GM12878 (cell line): ENCODE measurements at regions not wholly inside any gene's neighbourhood (a gene's known extent, or its start where the extent isn't known, plus 50 kb on each side); places are given as distances from the start of the nearest gene placed in this dataset.

ENCODE experiments used
- ATAC-seq: fragments of 200-7000 bp; cut with Tn5 transposase; 3 replicates; pipeline ENCODE4 v1.9.1; 2020; ENCODE audit warnings: mild to moderate bottlenecking, moderate library complexity
- BruUV-seq: library from RNA; stranded (reverse); fragments of 400-500 nt; replicated peaks from 2 replicates; lab custom pipeline; 2021; lab: Mats Ljungman, UMichigan
- CTCF ChIA-PET: fragments of 300-600 bp; sonication (Branson Sonifier 250); formaldehyde crosslinking; extraction: SDS; loops from one replicate; lab custom pipeline; 2021; ENCODE audit warnings: inconsistent platforms; lab: Yijun Ruan, JAX
- POLR2A ChIA-PET: fragments of 350-600 bp; formaldehyde crosslinking; extraction: SDS; loops from one replicate; lab custom pipeline; 2021; ENCODE audit warnings: inconsistent platforms; lab: Charles Lee
- RAD21 ChIA-PET: fragments of 300-600 bp; sonication (Branson Sonifier 250); formaldehyde crosslinking; loops from one replicate; lab custom pipeline; 2023; ENCODE audit warnings: antibody characterized with exemption; ENCODE audit not compliant: unreplicated experiment; lab: Charles Lee
- SMC1A ChIA-PET: fragments of 300-600 bp; sonication (Branson Sonifier 250); formaldehyde crosslinking; loops from one replicate; lab custom pipeline; 2023; ENCODE audit not compliant: unreplicated experiment, uncharacterized antibody; lab: Charles Lee
- DNase-seq: peaks from one replicate; pipeline ENCODE4 v3.0.0-alpha.2; 2011; ENCODE audit warnings: low read depth, low spot score
- FAIRE-seq: peaks from 3 replicates; lab custom pipeline; 2011; peaks lifted over from hg19 to GRCh38; lab: Jason Lieb, UNC
- H2AFZ ChIP-seq: 2 replicates; pipeline ENCODE4 v1.6.0; 2011; ENCODE audit warnings: low read depth, low read length, control low read depth; ENCODE audit not compliant: control insufficient read depth
- H3K27ac ChIP-seq: 2 replicates; pipeline ENCODE4 v1.5.1; 2011; ENCODE audit warnings: control low read depth; ENCODE audit not compliant: control insufficient read depth, insufficient read depth
- H3K27me3 ChIP-seq, 2 experiments: replicated peaks in 1 of 2; 2 replicates each; pipeline versions ENCODE4 v1.6.0 to v1.6.1; 2011; ENCODE audit warnings: low read length in 1 of 2; ENCODE audit not compliant: control insufficient read depth in 2 of 2, insufficient read depth in 2 of 2
- H3K36me3 ChIP-seq, 2 experiments: 2 replicates each; pipeline ENCODE4 v1.5.1; 2011; ENCODE audit warnings: low read length in 1 of 2; ENCODE audit not compliant: control insufficient read depth in 2 of 2, insufficient read depth in 2 of 2
- H3K4me1 ChIP-seq: 2 replicates; pipeline ENCODE4 v1.6.1; 2011; ENCODE audit warnings: mild to moderate bottlenecking, low read length, moderate library complexity, mixed read lengths; ENCODE audit not compliant: control insufficient read depth, insufficient read depth
- H3K4me2 ChIP-seq: 2 replicates; pipeline ENCODE4 v1.6.0; 2011; ENCODE audit warnings: control low read depth; ENCODE audit not compliant: control insufficient read depth, insufficient read depth
- H3K4me3 ChIP-seq: fragments of 200-600 bp; sonication (generic); 2 replicates; pipeline ENCODE4 v1.5.1; 2016
- H3K79me2 ChIP-seq: 2 replicates; pipeline ENCODE4 v1.6.0; 2011; ENCODE audit warnings: low read length; ENCODE audit not compliant: control insufficient read depth, insufficient read depth
- H3K9ac ChIP-seq: 2 replicates; pipeline ENCODE4 v1.8.0; 2011; ENCODE audit warnings: low read length, control low read depth, mixed read lengths; ENCODE audit not compliant: control insufficient read depth, insufficient read depth
- H3K9me3 ChIP-seq: replicated peaks from 3 replicates; pipeline ENCODE4 v1.5.1; 2011; ENCODE audit warnings: mild to moderate bottlenecking, low read length; ENCODE audit not compliant: control insufficient read depth, insufficient read depth
- H4K20me1 ChIP-seq: 2 replicates; pipeline ENCODE4 v1.6.0; 2011; ENCODE audit not compliant: control insufficient read depth, insufficient read depth
- ATF7 ChIP-seq: fragments of 450-650 bp; IDR thresholded peaks from 2 replicates; pipeline ENCODE4 v1.6.1; 2016; ENCODE audit warnings: low read depth, mild to moderate bottlenecking
- BACH1 ChIP-seq: fragments of 450-650 bp; IDR thresholded peaks from 2 replicates; pipeline ENCODE4 v1.6.1; 2017; ENCODE audit warnings: mild to moderate bottlenecking, borderline replicate concordance
- CBX3 ChIP-seq: fragments of 200-600 bp; sonication (generic); IDR thresholded peaks from 2 replicates; pipeline ENCODE4 v1.6.1; 2016; ENCODE audit warnings: low read depth, borderline replicate concordance
- CREB1 ChIP-seq: IDR thresholded peaks from 2 replicates; pipeline ENCODE4 v1.6.1; 2012; ENCODE audit warnings: low read depth, mild to moderate bottlenecking, inconsistent platforms
- CREM ChIP-seq: IDR thresholded peaks from 2 replicates; pipeline ENCODE4 v1.6.1; 2014; ENCODE audit warnings: antibody characterized with exemption, low read depth
- HCFC1 ChIP-seq: fragments of 150-350 bp; IDR thresholded peaks from 2 replicates; pipeline ENCODE4 v1.6.1; 2014; ENCODE audit warnings: low read length
- HDAC6 ChIP-seq: fragments of 200-600 bp; sonication (generic); IDR thresholded peaks from one replicate; pipeline ENCODE4 v1.8.0; 2017; ENCODE audit warnings: antibody characterized with exemption; ENCODE audit not compliant: unreplicated experiment
- JUNB ChIP-seq: IDR thresholded peaks from 2 replicates; pipeline ENCODE4 v1.6.1; 2016; ENCODE audit warnings: antibody characterized with exemption, mild to moderate bottlenecking
- MEF2B ChIP-seq: fragments of 450-650 bp; IDR thresholded peaks from 2 replicates; pipeline ENCODE4 v1.6.1; 2018; ENCODE audit warnings: mild to moderate bottlenecking, moderate library complexity; ENCODE audit not compliant: partially characterized antibody, poor library complexity, severe bottlenecking
- MYC ChIP-seq: IDR thresholded peaks from 2 replicates; pipeline ENCODE4 v1.6.1; 2011; ENCODE audit warnings: mild to moderate bottlenecking, low read length, moderate library complexity, inconsistent platforms; ENCODE audit not compliant: insufficient read depth, insufficient replicate concordance, insufficient read length, severe bottlenecking
- NFYA ChIP-seq: IDR thresholded peaks from 2 replicates; pipeline ENCODE4 v1.6.1; 2011; ENCODE audit warnings: low read depth, mild to moderate bottlenecking, low read length, improper control_type of control experiment, borderline replicate concordance
- POLR2AphosphoS5 ChIP-seq: IDR thresholded peaks from 2 replicates; pipeline ENCODE4 v1.6.1; 2011; ENCODE audit warnings: mild to moderate bottlenecking, low read length, inconsistent platforms
- RUNX3 ChIP-seq: IDR thresholded peaks from 2 replicates; pipeline ENCODE4 v1.6.1; 2012; ENCODE audit warnings: low read length, inconsistent platforms
- SMAD1 ChIP-seq: fragments of 450-650 bp; IDR thresholded peaks from 2 replicates; pipeline ENCODE4 v1.6.1; 2018; ENCODE audit warnings: mild to moderate bottlenecking, low read depth; ENCODE audit not compliant: partially characterized antibody
- ZZZ3 ChIP-seq: IDR thresholded peaks from 2 replicates; pipeline ENCODE4 v1.6.1; 2011; ENCODE audit warnings: low read depth; ENCODE audit not compliant: control insufficient read depth, insufficient read length
- WGBS: methylation state at CpG from one replicate; pipeline ENCODE4 v1.1.6; 2016; ENCODE audit warnings: low lambda C conversion rate; ENCODE audit not compliant: insufficient replicate concordance, insufficient coverage; ENCODE audit errors: missing lambda C conversion rate; 5-methylcytosine and 5-hydroxymethylcytosine counted together
- in situ Hi-C: fragments of 300-500 bp; cut with MboI; formaldehyde crosslinking; loops from 9 replicates; pipeline ENCODE4 v1.14.3; 2018; ENCODE audit warnings: mixed read lengths
- intact Hi-C: fragments of 100-400 bp; cut with micrococcal nuclease; formaldehyde crosslinking; loops from one replicate; pipeline ENCODE4 v1.14.2; 2022; ENCODE audit not compliant: unreplicated experiment
- TF ChIP-seq, protein P1 (sequence below): fragments of 450-650 bp; IDR thresholded peaks from 2 replicates; pipeline ENCODE4 v1.6.1; 2017; ENCODE audit warnings: antibody characterized with exemption, mild to moderate bottlenecking, moderate library complexity
- TF ChIP-seq, protein P2 (sequence below): IDR thresholded peaks from 2 replicates; pipeline ENCODE4 v1.6.1; 2011; ENCODE audit warnings: borderline replicate concordance, low read depth, mild to moderate bottlenecking, moderate library complexity, mixed read lengths, low read length; ENCODE audit not compliant: insufficient read depth; ENCODE audit errors: extremely low read length
- TF ChIP-seq, protein P3 (sequence below): fragments of 450-650 bp; IDR thresholded peaks from 2 replicates; pipeline ENCODE4 v1.6.1; 2018; ENCODE audit warnings: mild to moderate bottlenecking, low read depth, moderate library complexity; ENCODE audit not compliant: partially characterized antibody

DNA sequence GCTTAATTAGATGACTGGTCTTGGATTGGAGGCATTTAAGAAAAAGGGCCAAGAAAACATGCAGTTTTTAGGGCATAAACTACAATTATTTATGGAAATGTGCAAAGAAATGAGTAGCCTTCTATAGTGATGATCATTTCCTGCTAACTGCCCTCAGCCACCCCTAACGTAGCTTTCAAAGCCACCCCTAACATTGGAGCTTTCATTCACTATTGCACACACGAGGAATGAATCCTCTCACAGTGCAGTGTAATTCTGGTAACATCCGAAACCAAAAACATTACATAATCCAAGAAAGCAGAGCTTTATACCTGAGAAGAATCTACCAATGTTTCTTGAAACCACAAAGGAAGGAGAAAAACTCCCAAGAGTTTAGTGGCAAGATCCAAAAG is 1003.6 kb downstream of the TMEM121 start:
- ChIA-PET RAD21 (interaction anchor here (0.8 to 4.2 kb wide), 15 partner anchors 9 to 301 kb away, joined by 3 to 28 read pairs (median 5); no protein-coding TSS in a partner anchor), POLR2A (interaction anchor here (0.8 to 1.1 kb wide), 3 partner anchors 10 to 11 kb away, joined by 3 read pairs; no protein-coding TSS in a partner anchor), SMC1A (interaction anchor here (0.6 to 4.0 kb wide), 19 partner anchors 9 to 113 kb away, joined by 3 to 22 read pairs (median 6); no protein-coding TSS in a partner anchor), CTCF (interaction anchor here (0.6 to 13.4 kb wide), 51 partner anchors 10 to 342 kb away, joined by 3 to 205 read pairs (median 5); no protein-coding TSS in a partner anchor)
- DNase-seq (no peak), ATAC-seq (peak; percentile 62), FAIRE-seq (no peak)
- no peaks in the 10 kb centered on the region for H3K36me3 ChIP-seq
- H3K9me3 ChIP-seq, result peaks cover 2% of the 10 kb centered on the region; the same call in 1 of the 3 replicates
- peaks cover 8% of the 10 kb centered on the region for H3K4me1 ChIP-seq
- no peaks in the 10 kb centered on the region for H4K20me1 ChIP-seq
- intact Hi-C loops, result loop anchor here (1.0 to 5.0 kb wide), 2 partner anchors 93 to 113 kb away; no protein-coding TSS in a partner anchor
- no TSS peak for BruUV-seq
- H2AFZ ChIP-seq, result 0 out of 2 replicates have a peak overlapping the region, but pooled peaks have one; percentile 29
- 0% methylated on average over 3 of the region's 3 CpGs for WGBS
- H3K27ac ChIP-seq, result no peak overlapping the region
- peak overlapping the region; percentile 68; the same call in 1 of the 2 replicates for H3K4me2 ChIP-seq
- no peak overlapping the region for H3K9ac ChIP-seq
- no peaks in the 10 kb centered on the region for H3K27me3 ChIP-seq
- in situ Hi-C loops, result loop anchor here (25.0 kb wide), 1 partner anchor 668 kb away; no protein-coding TSS in a partner anchor
- no peak overlapping the region for H3K4me3 ChIP-seq
- H3K79me2 ChIP-seq, result no peaks in the 10 kb centered on the region
- no peak for TF ChIP-seq POLR2AphosphoS5
- TF ChIP-seq SMAD1, result no peak
- no peak for TF ChIP-seq MYC
- peak; percentile 77; the same call in 1 of the 2 replicates for TF ChIP-seq RUNX3
- TF ChIP-seq, protein P1, sequence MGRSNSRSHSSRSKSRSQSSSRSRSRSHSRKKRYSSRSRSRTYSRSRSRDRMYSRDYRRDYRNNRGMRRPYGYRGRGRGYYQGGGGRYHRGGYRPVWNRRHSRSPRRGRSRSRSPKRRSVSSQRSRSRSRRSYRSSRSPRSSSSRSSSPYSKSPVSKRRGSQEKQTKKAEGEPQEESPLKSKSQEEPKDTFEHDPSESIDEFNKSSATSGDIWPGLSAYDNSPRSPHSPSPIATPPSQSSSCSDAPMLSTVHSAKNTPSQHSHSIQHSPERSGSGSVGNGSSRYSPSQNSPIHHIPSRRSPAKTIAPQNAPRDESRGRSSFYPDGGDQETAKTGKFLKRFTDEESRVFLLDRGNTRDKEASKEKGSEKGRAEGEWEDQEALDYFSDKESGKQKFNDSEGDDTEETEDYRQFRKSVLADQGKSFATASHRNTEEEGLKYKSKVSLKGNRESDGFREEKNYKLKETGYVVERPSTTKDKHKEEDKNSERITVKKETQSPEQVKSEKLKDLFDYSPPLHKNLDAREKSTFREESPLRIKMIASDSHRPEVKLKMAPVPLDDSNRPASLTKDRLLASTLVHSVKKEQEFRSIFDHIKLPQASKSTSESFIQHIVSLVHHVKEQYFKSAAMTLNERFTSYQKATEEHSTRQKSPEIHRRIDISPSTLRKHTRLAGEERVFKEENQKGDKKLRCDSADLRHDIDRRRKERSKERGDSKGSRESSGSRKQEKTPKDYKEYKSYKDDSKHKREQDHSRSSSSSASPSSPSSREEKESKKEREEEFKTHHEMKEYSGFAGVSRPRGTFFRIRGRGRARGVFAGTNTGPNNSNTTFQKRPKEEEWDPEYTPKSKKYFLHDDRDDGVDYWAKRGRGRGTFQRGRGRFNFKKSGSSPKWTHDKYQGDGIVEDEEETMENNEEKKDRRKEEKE, result no peak
- TF ChIP-seq ZZZ3, result no peak
- peak; percentile 48; the same call in 1 of the 2 replicates for TF ChIP-seq ATF7
- TF ChIP-seq HCFC1, result no peak
- TF ChIP-seq BACH1, result no peak
- TF ChIP-seq, protein P2, sequence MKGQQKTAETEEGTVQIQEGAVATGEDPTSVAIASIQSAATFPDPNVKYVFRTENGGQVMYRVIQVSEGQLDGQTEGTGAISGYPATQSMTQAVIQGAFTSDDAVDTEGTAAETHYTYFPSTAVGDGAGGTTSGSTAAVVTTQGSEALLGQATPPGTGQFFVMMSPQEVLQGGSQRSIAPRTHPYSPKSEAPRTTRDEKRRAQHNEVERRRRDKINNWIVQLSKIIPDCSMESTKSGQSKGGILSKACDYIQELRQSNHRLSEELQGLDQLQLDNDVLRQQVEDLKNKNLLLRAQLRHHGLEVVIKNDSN, result no peak
- TF ChIP-seq CREB1, result 0 out of 2 replicates have a peak, but pooled peaks have one; percentile 4
- 0 out of 2 replicates have a peak, but pooled peaks have one; percentile 24 for TF ChIP-seq JUNB
- TF ChIP-seq NFYA, result no peak
- TF ChIP-seq MEF2B, result peak; percentile 33
- 0 out of 2 replicates have a peak, but pooled peaks have one; percentile 23 for TF ChIP-seq CREM
- TF ChIP-seq, protein P3, sequence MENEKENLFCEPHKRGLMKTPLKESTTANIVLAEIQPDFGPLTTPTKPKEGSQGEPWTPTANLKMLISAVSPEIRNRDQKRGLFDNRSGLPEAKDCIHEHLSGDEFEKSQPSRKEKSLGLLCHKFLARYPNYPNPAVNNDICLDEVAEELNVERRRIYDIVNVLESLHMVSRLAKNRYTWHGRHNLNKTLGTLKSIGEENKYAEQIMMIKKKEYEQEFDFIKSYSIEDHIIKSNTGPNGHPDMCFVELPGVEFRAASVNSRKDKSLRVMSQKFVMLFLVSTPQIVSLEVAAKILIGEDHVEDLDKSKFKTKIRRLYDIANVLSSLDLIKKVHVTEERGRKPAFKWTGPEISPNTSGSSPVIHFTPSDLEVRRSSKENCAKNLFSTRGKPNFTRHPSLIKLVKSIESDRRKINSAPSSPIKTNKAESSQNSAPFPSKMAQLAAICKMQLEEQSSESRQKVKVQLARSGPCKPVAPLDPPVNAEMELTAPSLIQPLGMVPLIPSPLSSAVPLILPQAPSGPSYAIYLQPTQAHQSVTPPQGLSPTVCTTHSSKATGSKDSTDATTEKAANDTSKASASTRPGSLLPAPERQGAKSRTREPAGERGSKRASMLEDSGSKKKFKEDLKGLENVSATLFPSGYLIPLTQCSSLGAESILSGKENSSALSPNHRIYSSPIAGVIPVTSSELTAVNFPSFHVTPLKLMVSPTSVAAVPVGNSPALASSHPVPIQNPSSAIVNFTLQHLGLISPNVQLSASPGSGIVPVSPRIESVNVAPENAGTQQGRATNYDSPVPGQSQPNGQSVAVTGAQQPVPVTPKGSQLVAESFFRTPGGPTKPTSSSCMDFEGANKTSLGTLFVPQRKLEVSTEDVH, result no peak
- TF ChIP-seq CBX3, result no peak
- TF ChIP-seq HDAC6, result no peak
